GM23338 (cell line): ENCODE measurements at regions not wholly inside any gene's neighbourhood (a gene's known extent, or its start where the extent isn't known, plus 50 kb on each side); places are given as distances from the start of the nearest gene placed in this dataset.
"Not testable (repeated sequence)": the region's sequence is repeated elsewhere in the genome, so short reads cannot be mapped to it uniquely, and the experiment has no call there.

Experiments
- ATAC-seq: fragments of 200-7000 bp; cut with Tn5 transposase; 3 replicates; pipeline ENCODE4 v1.9.1; 2020
- DNase-seq: peaks from one replicate; pipeline ENCODE4 v3.0.0-alpha.2; 2015; ENCODE audit warnings: low spot score
- H2AFZ ChIP-seq: fragments of 200-600 bp; sonication (generic); 2 replicates; pipeline ENCODE4 v1.8.0; 2016; ENCODE audit warnings: antibody characterized with exemption, mild to moderate bottlenecking, moderate library complexity
- H3F3A ChIP-seq: fragments of 200-600 bp; sonication (generic); replicated peaks from 2 replicates; pipeline ENCODE4 v1.8.0; 2017; ENCODE audit warnings: antibody characterized with exemption, mixed run types, low read depth
- H3K27ac ChIP-seq: fragments of 200-600 bp; sonication (generic); 2 replicates; pipeline ENCODE4 v1.6.1; 2016; ENCODE audit warnings: low read depth
- H3K27me3 ChIP-seq: fragments of 200-600 bp; sonication (generic); 2 replicates; pipeline ENCODE4 v1.8.0; 2016; ENCODE audit warnings: mild to moderate bottlenecking, mixed run types, moderate library complexity; ENCODE audit not compliant: insufficient read depth
- H3K36me3 ChIP-seq: fragments of 200-600 bp; sonication (generic); 2 replicates; pipeline ENCODE4 v1.8.0; 2016; ENCODE audit warnings: mild to moderate bottlenecking; ENCODE audit not compliant: insufficient read depth
- H3K4me1 ChIP-seq: fragments of 200-600 bp; sonication (generic); 2 replicates; pipeline ENCODE4 v1.8.0; 2016; ENCODE audit warnings: mild to moderate bottlenecking, moderate library complexity; ENCODE audit not compliant: insufficient read depth
- H3K4me2 ChIP-seq: fragments of 200-600 bp; sonication (generic); 2 replicates; pipeline ENCODE4 v1.7.1; 2017; ENCODE audit warnings: mixed run types
- H3K4me3 ChIP-seq: fragments of 200-600 bp; sonication (generic); 2 replicates; pipeline ENCODE4 v1.6.1; 2016; ENCODE audit warnings: mixed run types
- H3K79me2 ChIP-seq: fragments of 200-600 bp; sonication (generic); replicated peaks from 2 replicates; pipeline ENCODE4 v1.8.0; 2017; ENCODE audit warnings: mild to moderate bottlenecking; ENCODE audit not compliant: insufficient read depth
- H3K9me2 ChIP-seq: fragments of 200-600 bp; sonication (generic); 2 replicates; pipeline ENCODE4 v1.8.0; 2017; ENCODE audit not compliant: insufficient read depth
- H4K20me1 ChIP-seq: fragments of 200-600 bp; sonication (generic); replicated peaks from 2 replicates; pipeline ENCODE4 v1.8.0; 2017; ENCODE audit warnings: mild to moderate bottlenecking; ENCODE audit not compliant: insufficient read depth
- H3K27ac Mint-ChIP-seq: 2 replicates; pipeline ENCODE4 v1.8.0; 2020; ENCODE audit warnings: inconsistent platforms, mild to moderate bottlenecking, moderate library complexity, mixed read lengths
- H3K27me3 Mint-ChIP-seq: 3 replicates; pipeline ENCODE4 v1.8.0; 2022; ENCODE audit warnings: low read depth, mild to moderate bottlenecking, moderate library complexity, mixed read lengths, inconsistent platforms; ENCODE audit not compliant: insufficient read depth, poor library complexity
- H3K36me3 Mint-ChIP-seq: 3 replicates; pipeline ENCODE4 v1.8.0; 2021; ENCODE audit warnings: low read depth, mild to moderate bottlenecking, inconsistent platforms, moderate library complexity, mixed read lengths
- H3K4me1 Mint-ChIP-seq: 3 replicates; pipeline ENCODE4 v1.8.0; 2020; ENCODE audit warnings: mild to moderate bottlenecking, inconsistent platforms, mixed read lengths
- H3K4me3 Mint-ChIP-seq: 3 replicates; pipeline ENCODE4 v1.8.0; 2021; ENCODE audit warnings: moderate library complexity, mild to moderate bottlenecking, inconsistent platforms, mixed read lengths
- H3K9me3 Mint-ChIP-seq: 3 replicates; pipeline ENCODE4 v1.8.0; 2020; ENCODE audit warnings: moderate library complexity, mild to moderate bottlenecking, inconsistent platforms, mixed read lengths
- CREB1 ChIP-seq: fragments of 250-450 bp; sonication (Bioruptor Pico); IDR thresholded peaks from 2 replicates; pipeline ENCODE4 v1.5.0; 2020; ENCODE audit warnings: low read depth, mild to moderate bottlenecking, moderate library complexity
- CTCF ChIP-seq, 2 experiments: fragments of 200-600 bp in 1 of 2; sonication (generic) in 1 of 2; conservative IDR thresholded peaks; 2 replicates each; pipeline versions ENCODE4 v1.5.1 to v1.6.1; 2016 to 2017; ENCODE audit warnings: antibody characterized with exemption in 2 of 2, low read depth in 2 of 2, mild to moderate bottlenecking in 2 of 2, moderate library complexity in 1 of 2
- EZH2 ChIP-seq: fragments of 200-600 bp; sonication (generic); IDR thresholded peaks from one replicate; pipeline ENCODE4 v1.8.0; 2017; ENCODE audit warnings: antibody characterized with exemption, mild to moderate bottlenecking, low read depth; ENCODE audit not compliant: unreplicated experiment
- EZH2phosphoT487 ChIP-seq: fragments of 200-600 bp; sonication (generic); IDR thresholded peaks from one replicate; pipeline ENCODE4 v1.8.1; 2018; ENCODE audit warnings: antibody characterized with exemption; ENCODE audit not compliant: unreplicated experiment
- JUNB ChIP-seq: IDR thresholded peaks from one replicate; pipeline ENCODE4 v1.6.1; 2016; ENCODE audit warnings: antibody characterized with exemption; ENCODE audit not compliant: unreplicated experiment
- NANOG ChIP-seq: IDR thresholded peaks from 2 replicates; pipeline ENCODE4 v1.6.1; 2016; ENCODE audit warnings: antibody characterized with exemption, borderline replicate concordance
- POLR2AphosphoS5 ChIP-seq: IDR thresholded peaks from 2 replicates; pipeline ENCODE4 v1.6.1; 2016; ENCODE audit warnings: antibody characterized with exemption, low read depth
- REST ChIP-seq: IDR thresholded peaks from one replicate; pipeline ENCODE4 v1.6.1; 2018; ENCODE audit warnings: antibody characterized with exemption; ENCODE audit not compliant: unreplicated experiment
- STAT1 ChIP-seq: IDR thresholded peaks from one replicate; pipeline ENCODE4 v1.6.1; 2016; ENCODE audit warnings: antibody characterized with exemption; ENCODE audit not compliant: unreplicated experiment
- ZNF114 ChIP-seq: fragments of 250-450 bp; sonication (Bioruptor Pico); IDR thresholded peaks from 2 replicates; pipeline ENCODE4 v1.5.0; 2020; ENCODE audit warnings: mild to moderate bottlenecking, moderate library complexity
- ZNF331 ChIP-seq: fragments of 250-450 bp; sonication (Bioruptor Pico); IDR thresholded peaks from 2 replicates; pipeline ENCODE4 v1.5.0; 2020; ENCODE audit warnings: low read depth, mild to moderate bottlenecking, moderate library complexity
- TF ChIP-seq, protein P1 (sequence below): IDR thresholded peaks from 2 replicates; pipeline ENCODE4 v1.6.1; 2016; ENCODE audit warnings: antibody characterized with exemption

DNA sequence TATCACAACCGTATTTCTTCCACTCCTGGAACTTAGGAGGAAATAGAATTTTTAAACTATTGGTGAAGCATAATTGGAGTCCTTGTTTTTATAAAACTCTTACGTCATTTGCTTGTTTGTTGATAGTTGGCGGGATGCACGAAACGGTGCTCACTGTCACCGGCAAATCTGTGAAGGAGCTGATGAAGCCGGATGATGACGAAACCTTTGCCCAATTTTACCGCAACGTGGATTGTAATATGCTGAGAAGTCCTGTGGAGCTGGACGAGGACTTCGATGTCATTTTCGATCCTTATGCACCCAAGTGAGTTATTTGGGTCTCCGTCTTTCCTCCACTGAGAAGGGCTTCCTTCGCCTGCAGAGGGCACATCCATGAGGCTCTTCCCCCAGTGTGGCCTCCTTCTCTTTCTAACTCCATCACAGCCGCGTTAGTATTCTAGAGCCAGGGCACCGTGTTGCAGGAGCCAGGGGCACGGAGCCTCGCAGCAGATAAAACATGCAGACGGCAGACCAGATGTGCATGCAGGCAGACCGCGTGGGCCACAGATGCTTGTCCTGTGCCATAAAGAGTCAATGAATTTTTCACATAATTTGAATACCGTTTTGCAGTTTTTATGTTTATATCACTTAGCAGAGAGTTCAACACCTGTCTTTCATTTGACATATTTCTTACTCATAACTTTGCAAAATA, 61.5 kb upstream of the LYZL2 start:
- H3K4me3 ChIP-seq, H3K27me3 Mint-ChIP-seq, H3K36me3 Mint-ChIP-seq, ATAC-seq, H3K27me3 ChIP-seq, H3K4me2 ChIP-seq, H2AFZ ChIP-seq, DNase-seq, H4K20me1 ChIP-seq, H3K9me2 ChIP-seq, H3F3A ChIP-seq, H3K27ac ChIP-seq, H3K4me3 Mint-ChIP-seq, H3K79me2 ChIP-seq, H3K36me3 ChIP-seq, H3K9me3 Mint-ChIP-seq: not testable (repeated sequence)
- H3K27ac Mint-ChIP-seq = peak overlapping the region; percentile 16; the same call in 1 of the 2 replicates
- peaks cover 19% of the 10 kb centered on the region for H3K4me1 ChIP-seq
- H3K4me1 Mint-ChIP-seq = peaks cover 16% of the 10 kb centered on the region

- peaks cover 6% of the 10 kb centered on the region for H3K27me3 Mint-ChIP-seq
- Histone ChIP-seq H3K4me1 (peaks cover 19% of the 10 kb centered on the region), H3K4me3 (no peak overlapping the region), H4K20me1 (no peaks in the 10 kb centered on the region), H3K36me3 (no peaks in the 10 kb centered on the region), H3F3A (no peaks in the 10 kb centered on the region), H3K9me2 (no peaks in the 10 kb centered on the region), H3K79me2 (no peaks in the 10 kb centered on the region), H2AFZ (no peak overlapping the region), H3K27me3 (no peaks in the 10 kb centered on the region), H3K4me2 (no peak overlapping the region), H3K27ac (no peak overlapping the region)
- H3K4me3 Mint-ChIP-seq = no peak overlapping the region
- H3K4me1 Mint-ChIP-seq = peaks cover 16% of the 10 kb centered on the region
- DNase-seq = no peak
- no peaks in the 10 kb centered on the region for H3K9me3 Mint-ChIP-seq
- H3K36me3 Mint-ChIP-seq = no peaks in the 10 kb centered on the region
- H3K27ac Mint-ChIP-seq = no peak overlapping the region
- no peak for ATAC-seq
- TF ChIP-seq ZNF331 (no peak), REST (no peak), ZNF114 (CRISPR knock-in tag) (no peak), EZH2phosphoT487 (no peak), CTCF (conservative IDR thresholded peaks at IDR 0.05; ENCODE audit: low read depth in 2 of 2) (no peak), STAT1 (no peak), NANOG (no peak), JUNB (no peak), EZH2 (no peak), CREB1 (CRISPR knock-in tag) (no peak), POLR2AphosphoS5 (no peak)
- TF ChIP-seq, protein P1, sequence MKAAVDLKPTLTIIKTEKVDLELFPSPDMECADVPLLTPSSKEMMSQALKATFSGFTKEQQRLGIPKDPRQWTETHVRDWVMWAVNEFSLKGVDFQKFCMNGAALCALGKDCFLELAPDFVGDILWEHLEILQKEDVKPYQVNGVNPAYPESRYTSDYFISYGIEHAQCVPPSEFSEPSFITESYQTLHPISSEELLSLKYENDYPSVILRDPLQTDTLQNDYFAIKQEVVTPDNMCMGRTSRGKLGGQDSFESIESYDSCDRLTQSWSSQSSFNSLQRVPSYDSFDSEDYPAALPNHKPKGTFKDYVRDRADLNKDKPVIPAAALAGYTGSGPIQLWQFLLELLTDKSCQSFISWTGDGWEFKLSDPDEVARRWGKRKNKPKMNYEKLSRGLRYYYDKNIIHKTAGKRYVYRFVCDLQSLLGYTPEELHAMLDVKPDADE = no peak
Measured at GRCh38 chr10:30688456-30688855, 58.9 kb upstream of the LYZL2 start.
